ENCODE measurements at regions not wholly inside any gene's neighbourhood (a gene's known extent, or its start where the extent isn't known, plus 50 kb on each side); places are given as distances from the start of the nearest gene placed in this dataset.

GRCh38 chr16:6905601-6906000 lies 427.0 kb upstream of the RBFOX1 start:
- DNase-seq, result no peak
- H3K27me3 ChIP-seq, result no peaks in the 10 kb centered on the region
- intact Hi-C loops (cut with DNase I; ENCODE audit: low total_unique reads) (no loop called here), in situ Hi-C loops (cut with MboI; ENCODE audit: low sequenced_read_pairs in 4 of 4) (no loop called here)
- H3K4me1 ChIP-seq, result no peaks in the 10 kb centered on the region
- no peak for ATAC-seq
- no peaks in the 10 kb centered on the region for H3K9me3 ChIP-seq
- H3K27ac ChIP-seq, result no peak overlapping the region
- H3K36me3 ChIP-seq, result no peaks in the 10 kb centered on the region
- no peak overlapping the region for H3K4me3 ChIP-seq
- no peak for TF ChIP-seq POLR2A (IDR thresholded peaks at IDR 0.05)
- TF ChIP-seq CTCF (IDR thresholded peaks at IDR 0.05 in 4 of 5, conservative IDR thresholded peaks at IDR 0.05 in 1 of 5), result no peak

- no peaks in the 10 kb centered on the region for H3K4me1 ChIP-seq
- in situ Hi-C loops (cut with MboI; ENCODE audit: low sequenced_read_pairs in 4 of 4), result no loop called here
- no peaks in the 10 kb centered on the region for H3K36me3 ChIP-seq
- H3K4me3 ChIP-seq, result no peak overlapping the region
- H3K27ac ChIP-seq, result no peak overlapping the region
- no peak for ATAC-seq
- TF ChIP-seq CTCF (IDR thresholded peaks at IDR 0.05 in 4 of 5, conservative IDR thresholded peaks at IDR 0.05 in 1 of 5) (no peak), POLR2A (IDR thresholded peaks at IDR 0.05) (no peak)
- no peak for DNase-seq
- H3K27me3 ChIP-seq, result no peaks in the 10 kb centered on the region
- no peaks in the 10 kb centered on the region for H3K9me3 ChIP-seq
- intact Hi-C loops (cut with DNase I; ENCODE audit: low total_unique reads), result no loop called here
These were observed 429.0 kb upstream of the RBFOX1 start for GRCh38 chr16:6903671-6904070.

GRCh38 chr16:6898896-6899295 lies 433.7 kb upstream of the RBFOX1 start:
- in situ Hi-C loops (cut with MboI; ENCODE audit: low sequenced_read_pairs in 4 of 4) (no loop called here), intact Hi-C loops (cut with DNase I; ENCODE audit: low total_unique reads) (no loop called here)
- TF ChIP-seq CTCF (IDR thresholded peaks at IDR 0.05 in 4 of 5, conservative IDR thresholded peaks at IDR 0.05 in 1 of 5) (no peak), POLR2A (IDR thresholded peaks at IDR 0.05) (no peak)
- no peak for ATAC-seq
- H3K36me3 ChIP-seq, result no peaks in the 10 kb centered on the region
- H3K27ac ChIP-seq, result no peak overlapping the region
- no peaks in the 10 kb centered on the region for H3K4me1 ChIP-seq
- no peaks in the 10 kb centered on the region for H3K27me3 ChIP-seq
- no peak for DNase-seq
- no peaks in the 10 kb centered on the region for H3K9me3 ChIP-seq
- H3K4me3 ChIP-seq, result no peak overlapping the region

GRCh38 chr16:6897876-6898485 lies 434.7 kb upstream of the RBFOX1 start:
- no peaks in the 10 kb centered on the region for H3K4me1 ChIP-seq
- in situ Hi-C loops (cut with MboI; ENCODE audit: low sequenced_read_pairs in 4 of 4) (no loop called here), intact Hi-C loops (cut with DNase I; ENCODE audit: low total_unique reads) (no loop called here)
- TF ChIP-seq POLR2A (IDR thresholded peaks at IDR 0.05) (no peak), CTCF (IDR thresholded peaks at IDR 0.05 in 4 of 5, conservative IDR thresholded peaks at IDR 0.05 in 1 of 5) (no peak)
- DNase-seq (no peak), ATAC-seq (no peak)
- no peaks in the 10 kb centered on the region for H3K36me3 ChIP-seq
- no peak overlapping the region for H3K27ac ChIP-seq
- H3K4me3 ChIP-seq, result no peak overlapping the region
- no peaks in the 10 kb centered on the region for H3K27me3 ChIP-seq
- no peaks in the 10 kb centered on the region for H3K9me3 ChIP-seq

- no peak for DNase-seq
- Histone ChIP-seq H3K27ac (no peak overlapping the region), H3K27me3 (no peaks in the 10 kb centered on the region), H3K4me1 (no peaks in the 10 kb centered on the region), H3K4me3 (no peak overlapping the region), H3K36me3 (no peaks in the 10 kb centered on the region), H3K9me3 (no peaks in the 10 kb centered on the region)
- in situ Hi-C loops (cut with MboI; ENCODE audit: low sequenced_read_pairs in 4 of 4) (no loop called here), intact Hi-C loops (cut with DNase I; ENCODE audit: low total_unique reads) (no loop called here)
- no peak for ATAC-seq
- TF ChIP-seq POLR2A (IDR thresholded peaks at IDR 0.05), result no peak
- no peak for TF ChIP-seq CTCF (IDR thresholded peaks at IDR 0.05 in 4 of 5, conservative IDR thresholded peaks at IDR 0.05 in 1 of 5)
These were observed 439.7 kb upstream of the RBFOX1 start for GRCh38 chr16:6892966-6893365.
